GM21619 (cell line): ENCODE measurements at regions not wholly inside any gene's neighbourhood (a gene's known extent, or its start where the extent isn't known, plus 50 kb on each side); places are given as distances from the start of the nearest gene placed in this dataset.

Experiments
- ATAC-seq: cut with Tn5 transposase; IDR thresholded peaks from one replicate; pipeline ENCODE4 v1.9.1; 2021; ENCODE audit not compliant: unreplicated experiment

DNA sequence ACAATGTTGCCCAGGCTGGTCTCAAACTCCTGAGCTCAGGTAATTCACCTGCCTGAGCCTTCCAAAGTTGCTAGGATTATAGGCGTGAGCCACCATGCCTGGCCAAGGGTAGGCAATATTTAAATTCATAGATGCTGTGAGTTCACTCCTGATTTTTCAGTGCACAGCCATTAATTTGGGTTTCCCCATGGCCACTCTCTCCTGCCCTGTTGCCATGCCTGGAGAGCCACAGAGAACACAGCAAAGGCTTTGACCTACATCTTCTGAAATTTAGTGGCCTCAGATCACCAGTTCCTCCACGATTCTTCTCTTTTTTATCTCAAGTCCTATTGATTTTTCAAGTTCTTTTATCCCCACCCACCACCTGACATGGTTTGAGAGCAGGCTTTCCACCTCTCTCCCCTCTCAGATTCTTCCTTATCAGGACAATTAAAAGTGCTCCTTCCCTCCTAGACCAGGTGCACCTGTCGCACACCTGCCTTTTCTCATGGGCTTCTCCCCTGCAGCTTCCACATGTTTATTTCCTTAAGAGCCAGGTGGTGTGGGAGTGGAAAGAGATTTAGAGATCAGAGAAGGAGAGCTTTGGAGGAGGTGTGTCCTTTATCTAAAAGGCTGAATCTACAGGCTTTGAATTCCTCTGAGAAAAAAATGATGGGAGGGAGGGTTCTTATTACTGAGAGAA, 123.8 kb downstream of the ADRA2A start:
- no peak for ATAC-seq

DNA sequence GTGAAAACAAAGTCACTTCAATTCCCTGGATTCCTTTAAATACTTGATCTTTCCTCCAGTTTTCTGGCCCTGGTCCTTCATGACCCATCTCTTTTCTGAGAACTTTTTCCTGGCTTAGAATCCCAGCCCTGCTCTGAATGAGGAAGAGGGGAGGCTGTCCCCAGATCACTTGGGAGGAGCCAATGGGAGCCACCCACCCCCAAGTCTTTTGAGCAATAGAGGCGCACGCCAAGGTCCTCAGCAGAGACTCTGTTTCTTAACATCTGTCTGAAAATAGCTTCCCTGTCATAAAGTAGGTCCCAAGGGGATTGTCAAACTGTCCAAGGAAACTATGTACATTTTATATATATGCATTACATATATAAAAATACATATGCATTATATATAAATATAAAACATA, 126.8 kb downstream of the ADRA2A start:
- ATAC-seq: no peak

DNA sequence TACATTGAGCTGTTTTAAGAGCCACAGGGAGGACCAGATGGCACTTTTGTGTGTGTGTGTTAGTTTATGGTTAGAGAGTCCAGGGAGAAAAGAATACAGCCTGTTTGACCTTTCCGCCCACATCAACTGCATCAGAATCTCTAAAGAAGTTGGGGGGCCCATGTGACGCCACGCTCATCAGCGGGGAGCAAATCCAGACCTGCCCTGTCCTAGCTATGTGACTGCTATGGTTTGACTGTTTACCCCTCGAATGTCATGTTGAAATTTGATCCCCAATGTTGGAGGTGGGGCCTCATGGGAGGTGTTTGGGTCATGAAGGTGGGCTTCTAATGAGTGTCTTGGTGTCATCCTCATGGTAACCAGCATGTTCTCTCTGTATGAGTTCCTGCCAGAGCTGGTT, 128.0 kb downstream of the ADRA2A start:
- no peak for ATAC-seq

DNA sequence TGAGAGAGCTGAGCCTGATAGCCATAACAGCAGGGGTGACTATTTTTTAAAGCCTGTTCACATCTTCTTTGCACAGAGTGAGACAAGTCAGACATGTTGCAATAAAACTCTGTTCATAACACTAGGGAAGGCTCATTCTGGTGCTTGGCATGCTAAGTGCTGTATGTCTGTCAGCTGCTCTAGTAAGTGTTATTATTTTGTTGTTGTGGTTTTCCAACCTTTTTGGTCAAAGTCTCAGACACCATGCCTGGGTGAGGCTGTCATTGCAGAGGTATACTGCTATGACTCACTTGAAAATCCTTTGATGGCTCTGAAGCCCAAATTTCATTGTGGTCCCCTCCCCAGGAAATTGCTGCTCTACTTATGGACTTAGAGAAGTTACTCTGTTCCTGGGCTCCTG, 129.7 kb downstream of the ADRA2A start:
- no peak for ATAC-seq

DNA sequence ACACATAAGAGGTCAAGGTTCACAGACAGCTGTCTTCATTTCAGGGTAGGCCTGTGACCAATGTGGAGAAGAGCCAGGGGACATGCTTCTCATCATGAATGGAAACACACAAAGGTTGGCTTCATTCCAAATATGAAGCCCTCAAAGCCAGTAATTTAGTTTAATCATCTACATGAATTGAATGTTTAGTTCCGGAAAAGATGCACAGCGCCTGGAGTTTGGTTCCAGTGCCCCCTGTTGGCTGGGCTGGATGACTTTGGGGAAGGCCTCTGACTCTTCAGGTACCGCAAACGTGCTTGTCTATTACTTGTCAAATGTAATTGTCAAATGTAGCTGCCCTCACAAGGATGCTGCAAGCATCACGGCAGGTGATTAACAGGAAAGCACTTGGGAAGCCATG, 130.7 kb downstream of the ADRA2A start:
- no peak for ATAC-seq

DNA sequence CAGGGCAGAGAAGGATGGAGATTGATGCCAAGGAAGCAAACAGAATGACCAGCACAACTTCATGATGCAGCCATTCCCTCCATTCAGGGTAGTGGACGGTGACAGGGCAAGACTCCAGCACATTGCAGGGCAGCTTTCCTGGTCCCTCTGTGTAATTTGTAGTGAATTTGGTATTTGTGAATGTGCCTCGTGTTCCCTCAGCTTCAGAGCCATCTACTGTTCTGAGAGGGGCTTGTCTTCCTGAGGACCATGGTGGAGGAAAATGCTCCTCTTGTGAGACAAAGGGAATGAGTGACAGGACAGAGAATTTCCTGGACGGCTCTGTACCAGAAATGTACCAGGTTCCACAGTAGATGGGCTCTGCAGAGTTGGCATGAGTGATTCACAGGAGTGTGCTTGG, 132.1 kb downstream of the ADRA2A start:
- no peak for ATAC-seq

DNA sequence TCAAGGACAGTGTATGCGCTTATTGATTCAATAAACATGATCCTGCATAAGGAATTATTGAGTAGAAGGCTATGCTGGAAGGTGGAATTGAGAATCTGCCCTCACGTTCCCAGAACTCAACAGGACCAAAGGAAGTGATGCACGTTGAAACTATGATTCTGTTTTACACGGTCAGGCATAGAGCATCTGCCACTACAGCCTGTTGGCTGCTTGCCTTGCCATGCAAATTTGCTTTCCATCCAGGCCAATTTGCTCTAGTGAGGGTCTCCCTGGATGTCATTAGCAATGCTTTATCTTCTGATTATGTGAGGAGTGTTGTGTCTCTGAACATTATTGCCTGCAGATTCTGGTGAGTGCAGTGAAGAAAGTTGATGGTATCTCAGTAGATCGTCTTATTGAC, 132.9 kb downstream of the ADRA2A start:
- no peak for ATAC-seq

DNA sequence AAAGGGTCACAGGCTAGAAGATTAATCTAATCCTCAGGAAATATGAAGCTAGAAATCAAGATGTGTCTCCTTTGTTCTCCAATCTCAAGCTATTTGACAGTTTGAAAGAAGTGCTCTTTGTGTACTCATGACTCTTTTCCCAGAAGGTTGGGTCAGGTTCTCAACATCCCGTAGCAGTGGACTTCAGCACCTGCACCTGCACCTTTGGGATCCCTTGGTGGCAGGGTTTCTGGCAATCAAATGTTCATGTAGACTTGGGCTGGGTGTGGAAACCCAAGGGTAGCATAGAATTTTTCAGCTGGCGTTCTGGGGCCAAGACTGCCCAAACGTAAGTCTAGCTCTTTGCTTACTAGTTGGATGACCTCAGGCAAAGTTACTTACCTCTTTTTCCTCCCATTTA, 134.4 kb downstream of the ADRA2A start:
- ATAC-seq: no peak

DNA sequence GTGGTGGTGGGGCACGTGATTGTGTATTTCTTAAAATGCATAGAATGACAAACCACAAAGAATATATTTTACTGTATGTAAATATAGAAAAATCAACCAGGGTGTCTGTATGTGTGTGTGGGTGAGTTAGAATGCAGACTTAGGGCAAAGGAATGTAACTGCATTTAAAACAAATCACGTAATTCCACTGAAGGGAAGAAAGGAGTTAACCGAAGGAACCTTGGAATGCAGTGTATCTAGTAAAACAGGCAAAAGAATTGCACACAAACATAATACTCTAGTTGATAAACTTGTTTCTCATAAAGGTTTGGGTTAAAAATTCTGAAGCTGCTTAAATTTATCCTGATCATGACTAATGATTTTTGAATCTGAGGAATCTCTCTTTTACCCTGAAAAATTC, 134.9 kb downstream of the ADRA2A start:
- ATAC-seq: no peak

DNA sequence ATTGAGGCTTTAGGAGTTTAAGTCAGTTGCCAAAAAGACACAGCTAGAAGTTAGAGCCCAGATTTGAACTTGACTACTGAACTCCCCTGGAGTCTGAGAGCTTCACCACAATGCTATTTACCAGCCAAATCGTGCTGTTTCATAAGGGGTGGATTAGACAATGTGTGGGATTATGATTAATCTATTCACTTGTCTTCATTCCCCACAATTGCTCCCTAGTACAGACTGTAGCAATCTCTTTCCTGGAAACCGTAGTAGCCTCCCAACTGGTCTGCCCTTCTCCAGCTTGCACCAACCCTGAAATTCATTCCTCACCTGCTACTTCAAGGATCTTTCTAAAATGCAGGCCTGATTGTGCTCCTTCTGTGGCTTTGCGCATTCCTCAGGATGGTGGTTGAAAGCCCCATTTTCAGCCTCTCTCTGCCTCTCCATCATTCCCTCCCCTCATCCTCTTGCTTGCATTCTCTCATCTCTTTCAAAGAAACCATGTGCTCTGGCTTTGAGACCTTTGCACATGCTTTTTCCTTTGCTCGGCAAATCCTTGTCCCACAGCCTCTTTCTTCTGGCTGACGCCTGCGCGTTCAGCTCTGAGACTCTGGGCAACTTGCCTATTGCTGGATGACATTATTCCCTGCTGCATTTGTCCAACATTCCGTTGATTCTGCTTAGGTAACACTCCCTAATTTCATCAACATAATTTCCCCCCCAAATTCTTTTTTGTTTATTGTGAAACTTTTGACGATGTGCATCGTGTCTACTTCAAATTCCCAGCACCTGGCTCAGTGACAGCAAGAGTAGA, 145.1 kb downstream of the ADRA2A start:
- ATAC-seq: no peak

DNA sequence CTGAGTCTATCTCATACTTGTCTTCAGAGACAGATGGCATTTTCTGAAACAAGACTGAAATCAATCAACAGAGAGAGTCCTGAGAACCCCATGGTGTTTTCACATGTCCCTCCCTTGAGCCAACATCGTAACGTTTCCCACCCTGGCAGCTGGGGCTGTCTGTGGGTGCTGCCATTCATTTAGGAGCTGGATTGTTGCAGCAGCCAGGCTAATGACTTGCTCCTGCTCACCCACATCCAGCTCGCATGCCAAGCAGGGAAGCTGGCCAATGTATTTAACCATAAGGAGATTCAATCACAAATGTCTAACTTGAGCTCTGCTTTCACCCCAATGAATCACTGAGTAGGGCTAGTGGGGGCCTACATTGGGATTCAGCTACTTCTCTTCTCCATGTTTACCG, 146.1 kb downstream of the ADRA2A start:
- no peak for ATAC-seq

DNA sequence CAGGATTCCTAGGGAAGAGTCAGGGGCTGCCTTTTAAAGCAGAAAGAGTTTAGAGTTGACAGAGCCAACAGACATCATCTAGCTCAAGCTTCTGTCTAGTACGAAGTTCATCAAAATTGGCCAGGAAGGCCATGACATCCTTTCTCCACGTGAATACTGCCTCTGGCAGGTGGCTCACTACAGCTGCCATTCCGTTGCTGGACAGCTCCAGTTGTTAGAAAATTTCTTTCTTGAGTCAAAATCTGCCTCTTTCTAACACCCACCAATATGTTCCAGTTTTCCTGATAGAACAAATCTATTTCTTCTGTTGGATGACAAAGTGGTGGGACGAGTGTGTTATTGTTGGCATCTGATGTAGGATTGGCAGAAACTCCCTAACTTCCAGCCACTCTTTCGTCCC, 154.9 kb downstream of the ADRA2A start:
- no peak for ATAC-seq

DNA sequence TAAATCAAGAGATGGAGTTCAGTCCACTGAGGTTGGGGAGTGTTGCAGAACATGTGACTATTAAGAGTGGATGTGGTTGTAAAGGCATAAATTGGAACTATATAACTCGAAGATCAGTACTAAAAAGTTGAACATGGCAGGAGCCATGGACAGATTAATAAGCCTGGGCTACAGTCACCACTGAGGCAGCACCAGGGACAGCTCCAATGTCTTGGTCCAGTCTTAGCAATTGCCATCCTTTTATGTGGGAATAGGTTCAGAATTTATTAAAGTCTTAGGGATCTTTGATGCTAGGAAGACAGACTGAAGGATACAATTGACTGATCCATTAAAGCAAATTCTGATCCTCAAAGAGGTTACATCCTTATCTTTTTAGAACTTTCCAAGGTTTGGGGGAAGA, 156.6 kb downstream of the ADRA2A start:
- no peak for ATAC-seq

DNA sequence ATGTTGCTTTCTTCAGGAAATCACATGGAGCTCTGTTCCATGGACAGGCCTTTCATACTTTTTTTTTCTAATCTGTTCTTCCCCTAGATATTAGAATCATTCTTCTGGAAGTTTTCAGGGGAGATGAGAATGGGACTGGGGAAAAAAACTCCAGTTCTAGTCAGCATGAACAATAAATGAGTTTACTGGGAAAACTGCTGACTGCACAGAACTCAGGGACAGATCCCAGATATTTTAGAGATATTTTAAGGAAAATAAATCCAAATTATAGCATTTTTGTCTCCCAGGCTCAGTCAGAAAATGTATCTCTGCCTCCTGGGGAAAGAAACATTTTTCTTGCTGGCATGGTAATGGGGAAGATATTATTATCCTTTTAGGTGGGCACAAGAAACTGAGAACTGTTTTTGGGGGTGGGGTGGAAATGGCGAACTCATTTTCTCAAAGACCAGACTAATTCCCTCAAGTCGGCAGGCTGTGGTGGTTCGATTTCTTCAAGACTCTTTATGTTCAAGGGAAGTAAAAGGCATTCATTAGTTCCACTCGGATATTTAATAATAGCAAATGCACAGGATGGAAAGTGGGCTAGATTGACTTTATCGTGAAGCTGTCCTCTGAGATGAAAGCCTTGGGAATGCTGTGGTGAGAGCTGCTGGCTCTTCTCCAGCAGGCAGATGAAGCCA, 157.5 kb downstream of the ADRA2A start:
- no peak for ATAC-seq

DNA sequence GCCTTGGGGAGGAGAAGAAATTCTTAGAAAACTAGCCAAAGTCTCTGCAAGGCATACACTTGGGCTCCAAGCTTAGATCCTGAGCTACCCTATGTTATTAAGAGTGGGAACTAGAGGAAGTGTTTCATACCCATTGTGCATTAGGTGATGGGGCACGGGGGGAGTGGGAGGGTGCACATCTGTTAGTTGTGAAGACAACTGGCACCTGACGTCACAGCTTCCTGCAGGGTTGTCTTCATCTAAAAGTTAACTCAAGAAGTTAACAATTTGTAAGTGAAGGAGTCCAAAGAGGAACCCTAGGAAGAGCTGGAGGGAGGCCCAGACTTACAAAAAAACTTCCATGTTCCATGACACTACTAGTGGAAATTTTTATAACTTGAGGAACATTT, 158.1 kb downstream of the ADRA2A start:
- ATAC-seq: no peak

DNA sequence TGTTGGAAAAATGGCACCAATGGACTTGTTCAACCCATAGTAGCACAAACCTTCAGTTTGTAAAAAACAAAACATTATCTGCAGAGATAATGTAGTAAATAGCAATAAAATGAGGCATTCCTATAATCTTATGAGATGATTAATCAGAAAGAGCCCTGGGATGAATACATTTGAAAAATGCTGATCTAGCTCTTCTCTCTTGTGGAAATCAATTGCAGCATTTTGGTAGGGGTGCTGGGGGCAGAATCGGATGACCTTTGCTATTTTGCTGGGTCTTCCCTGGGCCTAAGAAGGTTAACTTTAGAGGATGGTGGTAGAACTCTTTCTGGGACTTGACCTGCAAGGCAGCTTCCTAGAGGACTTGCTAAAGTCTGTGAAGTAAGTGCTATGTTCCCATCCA, 163.5 kb downstream of the ADRA2A start:
- no peak for ATAC-seq

DNA sequence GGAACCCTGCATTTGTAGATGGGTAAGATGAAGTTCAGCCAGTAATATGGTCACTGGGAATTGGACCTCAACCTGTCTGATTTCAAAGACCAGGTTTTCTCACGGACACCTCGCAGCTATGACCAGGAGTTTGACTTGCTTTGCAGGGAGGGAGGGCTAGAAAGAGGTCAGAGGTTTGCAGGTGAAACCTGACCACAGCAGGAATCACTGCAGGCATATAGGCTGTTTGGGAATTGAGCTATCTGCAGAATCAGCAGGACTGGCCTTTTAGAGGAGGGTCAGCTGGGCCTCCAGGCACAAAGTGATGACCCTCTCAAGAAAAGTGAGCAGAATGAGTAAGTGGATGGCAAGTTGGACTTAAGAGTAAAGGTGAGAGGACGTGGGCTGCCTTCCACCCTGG, 166.3 kb downstream of the ADRA2A start:
- ATAC-seq: no peak

DNA sequence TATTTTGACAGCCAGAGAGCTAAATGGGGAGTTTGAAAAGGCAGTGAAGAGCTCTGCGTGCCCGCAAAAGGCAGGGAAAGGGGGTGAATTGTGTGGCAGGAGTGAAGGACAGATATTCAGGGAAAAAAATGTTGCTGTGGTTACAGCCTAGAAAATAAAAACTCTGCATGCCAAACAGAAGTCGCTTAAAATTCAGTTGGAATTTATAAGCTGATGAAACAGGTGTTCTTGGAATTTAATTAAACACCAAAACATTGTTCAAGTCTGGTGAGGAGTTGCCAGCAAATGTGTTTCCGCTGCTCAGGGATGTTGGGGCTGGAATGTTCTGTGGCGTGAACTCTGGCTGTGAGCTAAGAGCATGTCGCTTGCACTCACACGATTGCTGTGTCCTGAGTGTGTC, 169.3 kb downstream of the ADRA2A start:
- no peak for ATAC-seq

DNA sequence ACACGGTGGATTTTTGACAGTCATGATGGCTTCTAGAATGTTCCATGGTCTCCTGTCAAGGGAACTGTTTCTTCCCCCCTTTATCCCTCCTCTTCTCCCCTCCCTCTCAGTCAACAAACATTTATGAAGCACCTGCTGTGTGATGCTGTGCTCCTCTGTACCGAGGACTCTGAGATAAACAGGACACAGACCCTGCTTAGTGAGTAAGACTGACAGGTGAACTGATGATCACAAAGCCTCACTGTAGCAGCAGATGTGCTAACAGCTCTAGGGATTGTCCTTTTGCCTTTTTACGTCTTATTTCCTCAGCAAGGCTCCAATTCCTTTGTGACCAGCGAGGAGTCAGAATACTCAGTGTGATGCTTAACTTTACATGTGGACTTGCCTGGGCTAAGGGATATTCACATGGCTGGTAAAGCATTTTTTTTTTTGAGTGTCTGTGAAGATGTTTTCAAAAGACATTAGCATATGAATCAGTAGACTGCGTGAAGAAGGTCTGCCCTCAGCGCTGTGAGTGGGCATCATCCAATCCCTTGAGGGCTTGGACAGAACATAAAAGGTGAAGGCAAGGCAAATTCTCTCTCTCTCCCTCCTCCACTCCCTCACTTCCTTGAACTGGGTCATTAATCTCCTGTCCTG, 170.1 kb downstream of the ADRA2A start:
- ATAC-seq: no peak

DNA sequence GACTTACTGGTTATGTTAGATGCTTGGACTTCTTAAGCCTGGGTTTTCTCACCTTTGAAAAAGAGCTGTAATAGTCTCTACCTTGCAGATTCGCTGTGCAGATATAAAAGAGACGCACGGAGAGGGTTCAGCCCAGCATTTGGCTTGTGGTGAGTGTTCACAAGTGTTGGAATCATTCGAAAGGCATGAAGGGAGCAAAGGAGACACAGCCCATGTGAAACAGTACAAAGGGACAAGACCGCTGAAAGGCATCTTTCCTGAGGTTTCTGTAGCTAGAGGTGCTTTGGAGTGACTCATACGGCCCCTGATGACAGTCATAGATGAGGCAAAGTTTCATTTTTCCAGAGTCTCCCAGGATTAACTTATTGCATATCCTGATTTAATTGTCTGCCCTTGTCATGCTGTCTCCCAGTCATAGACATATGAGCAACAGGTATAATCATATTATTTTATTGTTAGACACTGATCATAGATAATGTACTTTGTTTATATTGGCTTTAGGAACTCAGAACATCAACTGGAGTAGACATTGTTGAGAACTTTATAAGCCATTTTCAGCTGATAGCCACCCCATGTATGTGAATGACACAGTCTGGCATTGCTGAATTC, 171.1 kb downstream of the ADRA2A start:
- ATAC-seq: no peak

DNA sequence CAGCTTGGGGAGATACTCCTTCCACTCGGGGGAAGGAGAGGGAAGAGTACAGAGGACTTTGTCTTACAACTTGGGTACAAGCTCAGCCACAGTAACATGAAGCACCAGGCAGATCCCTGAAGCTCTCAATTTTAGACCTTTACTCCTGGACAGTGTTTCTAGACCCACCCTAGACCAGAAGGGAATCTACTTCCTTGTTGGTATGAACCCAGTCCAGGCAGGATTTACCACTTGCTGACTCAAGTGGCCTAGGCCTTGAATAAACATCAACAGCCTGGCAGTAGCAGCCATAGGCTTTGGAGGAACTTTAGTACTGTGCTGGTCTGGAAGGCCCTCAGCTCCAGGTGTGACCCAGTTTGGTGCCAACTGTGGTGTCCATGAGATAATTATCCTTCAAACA, 173.1 kb downstream of the ADRA2A start:
- no peak for ATAC-seq
